NB4 (cell line): ENCODE measurements at regions not wholly inside any gene's neighbourhood (a gene's known extent, or its start where the extent isn't known, plus 50 kb on each side); places are given as distances from the start of the nearest gene placed in this dataset.

ENCODE experiments used
- DNase-seq: peaks from one replicate; pipeline ENCODE4 v3.0.0; 2010; ENCODE audit warnings: low read depth
- H3K4me3 ChIP-seq: one replicate; pipeline ENCODE4 v1.5.1; 2011; ENCODE audit warnings: mild to moderate bottlenecking, low read depth, low read length, moderate library complexity
- CTCF ChIP-seq: IDR thresholded peaks from one replicate; pipeline ENCODE4 v1.5.1; 2012; ENCODE audit warnings: low read depth, low read length
- MAX ChIP-seq: IDR thresholded peaks from 2 replicates; pipeline ENCODE4 v1.6.1; 2011; ENCODE audit warnings: low read depth, low read length
- MYC ChIP-seq: IDR thresholded peaks from 2 replicates; pipeline ENCODE4 v1.6.1; 2011; ENCODE audit warnings: low read depth, low read length
- POLR2A ChIP-seq: IDR thresholded peaks from 2 replicates; pipeline ENCODE4 v1.6.1; 2011; ENCODE audit warnings: mild to moderate bottlenecking; ENCODE audit not compliant: insufficient read length; ENCODE audit errors: extremely low read depth

GRCh38 chr2:238555786-238556542 is 129.2 kb downstream of the ASB1 start:
- 0 out of 2 replicates have a peak, but pooled peaks have one; percentile 29 for TF ChIP-seq MAX
- TF ChIP-seq CTCF: no peak
- no peak overlapping the region for H3K4me3 ChIP-seq
- no peak for DNase-seq

GRCh38 chr2:238557431-238557830 is 130.7 kb downstream of the ASB1 start:
- DNase-seq: no peak
- H3K4me3 ChIP-seq: no peak overlapping the region
- TF ChIP-seq POLR2A: no peak
- no peak for TF ChIP-seq MYC
- TF ChIP-seq CTCF: no peak
- TF ChIP-seq MAX: no peak

- no peak for DNase-seq
- no peak overlapping the region for H3K4me3 ChIP-seq
- TF ChIP-seq POLR2A (no peak), MYC (no peak), MAX (no peak), CTCF (no peak)
Measured at GRCh38 chr2:238557936-238558335, 131.2 kb downstream of the ASB1 start.

- DNase-seq: no peak
- no peak overlapping the region for H3K4me3 ChIP-seq
- no peak for TF ChIP-seq CTCF
- no peak for TF ChIP-seq MAX
- TF ChIP-seq MYC: no peak
- no peak for TF ChIP-seq POLR2A
Measured at GRCh38 chr2:238558456-238559099, 131.9 kb downstream of the ASB1 start.

GRCh38 chr2:238560234-238560633 is 133.5 kb downstream of the ASB1 start:
- no peak for TF ChIP-seq MYC
- no peak for TF ChIP-seq POLR2A
- no peak for TF ChIP-seq MAX
- no peak for TF ChIP-seq CTCF
- H3K4me3 ChIP-seq: no peak overlapping the region
- DNase-seq: no peak
